PC-9 (cell line): ENCODE measurements at regions not wholly inside any gene's neighbourhood (a gene's known extent, or its start where the extent isn't known, plus 50 kb on each side); places are given as distances from the start of the nearest gene placed in this dataset.

Source experiments
- EZH2 ChIP-seq: fragments of 200-600 bp; sonication (generic); IDR thresholded peaks from 2 replicates; pipeline ENCODE4 v1.8.0; 2017; ENCODE audit warnings: antibody characterized with exemption, low read depth
- TF ChIP-seq, protein P1 (sequence below): fragments of 200-600 bp; sonication (generic); conservative IDR thresholded peaks from 2 replicates; pipeline ENCODE4 v1.6.1; 2017; ENCODE audit warnings: mixed run types, antibody characterized with exemption, mild to moderate bottlenecking, moderate library complexity

DNA sequence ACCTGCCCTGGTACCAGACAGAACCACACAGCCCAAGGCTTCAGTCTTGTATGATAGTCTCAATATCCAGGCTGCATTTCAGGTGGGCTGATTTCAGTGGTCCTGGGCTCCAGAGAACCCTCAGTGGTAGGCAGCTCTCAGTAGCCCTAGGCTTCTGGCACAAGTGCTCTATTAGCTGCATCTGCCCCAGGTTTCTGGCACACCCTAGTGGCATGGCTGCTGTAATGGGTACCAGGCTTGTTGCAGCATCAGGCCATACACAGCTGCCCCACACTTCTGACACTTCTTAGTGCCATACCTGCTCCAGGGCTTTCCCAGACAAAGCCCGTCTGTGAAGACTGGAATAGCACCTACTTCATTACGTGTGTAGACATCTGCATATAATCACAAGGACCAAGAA, 1062.2 kb upstream of the EPHA6 start:
- TF ChIP-seq, protein P1, sequence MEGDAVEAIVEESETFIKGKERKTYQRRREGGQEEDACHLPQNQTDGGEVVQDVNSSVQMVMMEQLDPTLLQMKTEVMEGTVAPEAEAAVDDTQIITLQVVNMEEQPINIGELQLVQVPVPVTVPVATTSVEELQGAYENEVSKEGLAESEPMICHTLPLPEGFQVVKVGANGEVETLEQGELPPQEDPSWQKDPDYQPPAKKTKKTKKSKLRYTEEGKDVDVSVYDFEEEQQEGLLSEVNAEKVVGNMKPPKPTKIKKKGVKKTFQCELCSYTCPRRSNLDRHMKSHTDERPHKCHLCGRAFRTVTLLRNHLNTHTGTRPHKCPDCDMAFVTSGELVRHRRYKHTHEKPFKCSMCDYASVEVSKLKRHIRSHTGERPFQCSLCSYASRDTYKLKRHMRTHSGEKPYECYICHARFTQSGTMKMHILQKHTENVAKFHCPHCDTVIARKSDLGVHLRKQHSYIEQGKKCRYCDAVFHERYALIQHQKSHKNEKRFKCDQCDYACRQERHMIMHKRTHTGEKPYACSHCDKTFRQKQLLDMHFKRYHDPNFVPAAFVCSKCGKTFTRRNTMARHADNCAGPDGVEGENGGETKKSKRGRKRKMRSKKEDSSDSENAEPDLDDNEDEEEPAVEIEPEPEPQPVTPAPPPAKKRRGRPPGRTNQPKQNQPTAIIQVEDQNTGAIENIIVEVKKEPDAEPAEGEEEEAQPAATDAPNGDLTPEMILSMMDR: no peak
- TF ChIP-seq EZH2: no peak
